HepG2 (cell line): ENCODE measurements at regions not wholly inside any gene's neighbourhood (a gene's known extent, or its start where the extent isn't known, plus 50 kb on each side); places are given as distances from the start of the nearest gene placed in this dataset.

Experiments
- ATAC-seq: fragments of 200-7000 bp; cut with Tn5 transposase; 3 replicates; pipeline ENCODE4 v1.9.1; 2020; ENCODE audit warnings: mild to moderate bottlenecking, moderate library complexity
- BruUV-seq: library from RNA; stranded (reverse); fragments of 400-500 nt; replicated peaks from 2 replicates; lab custom pipeline; 2021; lab: Mats Ljungman, UMichigan
- CTCF ChIA-PET: fragments of 300-600 bp; formaldehyde crosslinking; extraction: SDS; loops from one replicate; lab custom pipeline; 2021; ENCODE audit warnings: low total read pairs, inconsistent platforms, low intra/inter-chr PET ratio; lab: Yijun Ruan, JAX
- POLR2A ChIA-PET: fragments of 350-600 bp; sonication (Branson Sonifier 250); formaldehyde crosslinking; loops from one replicate; lab custom pipeline; 2020; ENCODE audit warnings: antibody characterized with exemption, inconsistent platforms; lab: Yijun Ruan, JAX
- DNase-seq: peaks from one replicate; pipeline ENCODE4 v3.0.0-alpha.2; 2015; ENCODE audit warnings: low spot score
- FAIRE-seq: peaks from 3 replicates; lab custom pipeline; 2011; peaks lifted over from hg19 to GRCh38; lab: Jason Lieb, UNC
- H2AFZ ChIP-seq: one replicate; pipeline ENCODE4 v1.6.1; 2011; ENCODE audit warnings: low read length, inconsistent platforms
- H3K27ac ChIP-seq: fragments of 300-600 bp; 3 replicates; pipeline ENCODE4 v1.8.0; 2011; ENCODE audit warnings: mixed run types, mild to moderate bottlenecking, mixed read lengths, low read length, inconsistent platforms; ENCODE audit not compliant: insufficient read depth; ENCODE audit errors: extremely low read length
- H3K27me3 ChIP-seq, 2 experiments: fragments of 200-600 bp in 1 of 2; 2 replicates in 1 of 2; 3 replicates in 1 of 2; pipeline versions ENCODE4 v1.6.0 to v1.8.0; 2011; ENCODE audit warnings: low read length in 2 of 2, mild to moderate bottlenecking in 2 of 2, moderate library complexity in 2 of 2, inconsistent platforms in 1 of 2; ENCODE audit not compliant: insufficient read depth in 2 of 2, control insufficient read depth in 1 of 2
- H3K36me3 ChIP-seq, 2 experiments: fragments of 200-600 bp in 1 of 2; replicated peaks in 1 of 2; 2 replicates in 1 of 2; 3 replicates in 1 of 2; pipeline versions ENCODE4 v1.5.1 to v1.8.0; 2011; ENCODE audit warnings: low read length in 2 of 2, inconsistent platforms in 1 of 2; ENCODE audit not compliant: insufficient read depth in 2 of 2, control insufficient read depth in 1 of 2
- H3K4me1 ChIP-seq: 2 replicates; pipeline ENCODE4 v1.5.1; 2012; ENCODE audit warnings: low read length, inconsistent platforms; ENCODE audit not compliant: insufficient read depth
- H3K4me2 ChIP-seq: 2 replicates; pipeline ENCODE4 v1.6.0; 2011; ENCODE audit warnings: low read depth, low read length, inconsistent platforms
- H3K4me3 ChIP-seq, 3 experiments: fragments of 200-600 bp in 1 of 3; sonication (generic), shearing (Covaris generic) in 1 of 3; replicated peaks in 1 of 3; 2 replicates each; pipeline ENCODE4 v1.5.1; 2011 to 2016; ENCODE audit warnings: low read length in 3 of 3, inconsistent platforms in 2 of 3, low read depth in 2 of 3, mild to moderate bottlenecking in 2 of 3, control low read depth in 1 of 3, mixed read lengths in 1 of 3; ENCODE audit not compliant: insufficient read depth in 1 of 3
- H3K79me2 ChIP-seq: one replicate; pipeline ENCODE4 v1.6.1; 2011; ENCODE audit warnings: low read length, inconsistent platforms; ENCODE audit not compliant: insufficient read depth
- H3K9ac ChIP-seq: 2 replicates; pipeline ENCODE4 v1.6.0; 2011; ENCODE audit warnings: mild to moderate bottlenecking, low read depth, low read length, inconsistent platforms; ENCODE audit not compliant: insufficient read depth
- H3K9me3 ChIP-seq: 2 replicates; pipeline ENCODE4 v1.5.1; 2012; ENCODE audit warnings: mild to moderate bottlenecking, low read length
- H4K20me1 ChIP-seq: 2 replicates; pipeline ENCODE4 v1.6.0; 2011; ENCODE audit warnings: inconsistent platforms, mild to moderate bottlenecking, low read length, moderate library complexity; ENCODE audit not compliant: insufficient read depth
- FOXP4 ChIP-seq: sonication (generic); formaldehyde crosslinking; IDR thresholded peaks from 2 replicates; pipeline ENCODE4 v1.4.0; 2020; ENCODE audit warnings: missing genetic modification reagents
- GATAD1 ChIP-seq: IDR thresholded peaks from 2 replicates; pipeline ENCODE4 v1.6.1; 2016; ENCODE audit warnings: missing genetic modification reagents, missing compliant biosample characterization
- GLI4 ChIP-seq: sonication (generic); formaldehyde crosslinking; IDR thresholded peaks from 2 replicates; pipeline ENCODE4 v1.5.1; 2020; ENCODE audit warnings: missing genetic modification reagents, mild to moderate bottlenecking, moderate library complexity, borderline replicate concordance
- HNRNPL ChIP-seq: fragments of 200-400 bp; formaldehyde crosslinking; IDR thresholded peaks from 2 replicates; pipeline ENCODE4 v1.6.1; 2017; ENCODE audit warnings: mild to moderate bottlenecking, low read depth, low read length
- KDM2A ChIP-seq: sonication (generic); formaldehyde crosslinking; IDR thresholded peaks from 2 replicates; pipeline ENCODE4 v1.4.0; 2020; ENCODE audit warnings: low read depth, missing genetic modification reagents, borderline replicate concordance
- MLX ChIP-seq: IDR thresholded peaks from 2 replicates; pipeline ENCODE4 v1.6.1; 2016
- NFATC3 ChIP-seq: sonication (generic); formaldehyde crosslinking; IDR thresholded peaks from 2 replicates; pipeline ENCODE4 v1.5.1; 2020; ENCODE audit warnings: mild to moderate bottlenecking, missing genetic modification reagents
- REPIN1 ChIP-seq: sonication (generic); formaldehyde crosslinking; IDR thresholded peaks from 2 replicates; pipeline ENCODE4 v1.8.0; 2022; ENCODE audit warnings: missing genetic modification reagents, low read depth, mild to moderate bottlenecking, borderline replicate concordance
- RFXANK ChIP-seq: IDR thresholded peaks from 2 replicates; pipeline ENCODE4 v1.6.1; 2016
- SRSF9 ChIP-seq: fragments of 200-400 bp; formaldehyde crosslinking; IDR thresholded peaks from 2 replicates; pipeline ENCODE4 v1.6.1; 2018; ENCODE audit warnings: borderline replicate concordance, mild to moderate bottlenecking, low read depth, low read length; ENCODE audit not compliant: insufficient read depth, poor library complexity, severe bottlenecking
- ZC3H4 ChIP-seq: sonication (generic); formaldehyde crosslinking; IDR thresholded peaks from 2 replicates; pipeline ENCODE4 v1.4.0; 2020; ENCODE audit warnings: missing genetic modification reagents, borderline replicate concordance
- ZNF138 ChIP-seq: sonication (generic); formaldehyde crosslinking; IDR thresholded peaks from 2 replicates; pipeline ENCODE4 v1.5.0; 2020; ENCODE audit warnings: mild to moderate bottlenecking, low read depth, missing genetic modification reagents
- ZNF33B ChIP-seq: sonication (generic); formaldehyde crosslinking; IDR thresholded peaks from 2 replicates; pipeline ENCODE4 v1.5.1; 2020; ENCODE audit warnings: mild to moderate bottlenecking, missing genetic modification reagents
- ZNF556 ChIP-seq: sonication (generic); formaldehyde crosslinking; IDR thresholded peaks from 2 replicates; pipeline ENCODE4 v1.4.0; 2020; ENCODE audit warnings: mild to moderate bottlenecking, missing genetic modification reagents, borderline replicate concordance
- ZNF646 ChIP-seq: sonication (generic); formaldehyde crosslinking; IDR thresholded peaks from 2 replicates; pipeline ENCODE4 v1.9.0; 2021; ENCODE audit warnings: mild to moderate bottlenecking, missing genetic modification reagents
- ZNF737 ChIP-seq: sonication (generic); formaldehyde crosslinking; IDR thresholded peaks from 2 replicates; pipeline ENCODE4 v1.5.0; 2020; ENCODE audit warnings: missing genetic modification reagents, mild to moderate bottlenecking, borderline replicate concordance
- ZNF776 ChIP-seq: sonication (generic); formaldehyde crosslinking; IDR thresholded peaks from 2 replicates; pipeline ENCODE4 v1.4.0; 2020; ENCODE audit warnings: mild to moderate bottlenecking, missing genetic modification reagents
- ZNF782 ChIP-seq: sonication (generic); formaldehyde crosslinking; IDR thresholded peaks from 2 replicates; pipeline ENCODE4 v1.4.0; 2020; ENCODE audit warnings: missing genetic modification reagents, mild to moderate bottlenecking, borderline replicate concordance
- WGBS: methylation state at CpG from one replicate; pipeline ENCODE4 v1.1.6; 2017; ENCODE audit warnings: low lambda C conversion rate; 5-methylcytosine and 5-hydroxymethylcytosine counted together
- in situ Hi-C: cut with HindIII; loops from 2 replicates; pipeline ENCODE4 v1.10.0; 2017; ENCODE audit warnings: low pct_unique_long_range_greater_than_20kb; ENCODE audit not compliant: extremely low pct_ligation_motif_present
- intact Hi-C: fragments of 100-400 bp; cut with micrococcal nuclease; formaldehyde crosslinking; loops from one replicate; pipeline ENCODE4 v1.10.0; 2022; ENCODE audit not compliant: unreplicated experiment

- Histone ChIP-seq H3K9me3 (no peaks in the 10 kb centered on the region), H3K4me3 (no peak overlapping the region), H3K4me1 (no peaks in the 10 kb centered on the region), H4K20me1 (no peaks in the 10 kb centered on the region), H3K79me2 (no peaks in the 10 kb centered on the region), H3K27ac (no peak overlapping the region), H3K9ac (no peak overlapping the region), H2AFZ (no peak overlapping the region), H3K27me3 (no peaks in the 10 kb centered on the region), H3K4me2 (no peak overlapping the region), H3K36me3 (no peaks in the 10 kb centered on the region)
- WGBS: 48% methylated on average over 8 of the region's 10 CpGs
- BruUV-seq: no TSS peak
- FAIRE-seq (no peak), ATAC-seq (no peak), DNase-seq (no peak)
- ChIA-PET CTCF (no interaction called here), POLR2A (no interaction called here)
- intact Hi-C loops: no loop called here
- in situ Hi-C loops: no loop called here
- TF ChIP-seq ZNF782 (CRISPR knock-in tag) (no peak), ZNF776 (no peak), ZNF737 (CRISPR knock-in tag) (no peak), ZC3H4 (no peak), ZNF646 (CRISPR knock-in tag) (no peak), ZNF33B (CRISPR knock-in tag) (no peak), ZNF138 (CRISPR knock-in tag) (no peak), MLX (CRISPR knock-in tag) (no peak), NFATC3 (CRISPR knock-in tag) (no peak), SRSF9 (no peak), GLI4 (CRISPR knock-in tag) (no peak), HNRNPL (no peak), GATAD1 (CRISPR knock-in tag) (no peak), REPIN1 (CRISPR knock-in tag) (no peak), FOXP4 (no peak), KDM2A (CRISPR knock-in tag) (no peak), RFXANK (CRISPR knock-in tag) (no peak), ZNF556 (CRISPR knock-in tag) (no peak)
Measured at GRCh38 chr9:73649552-73649951, 497.9 kb downstream of the ANXA1 start.
